Body of pancreas (tissue), 4 donors: ENCODE measurements at regions not wholly inside any gene's neighbourhood (a gene's known extent, or its start where the extent isn't known, plus 50 kb on each side); places are given as distances from the start of the nearest gene placed in this dataset.

ENCODE experiments used
- CTCF ChIP-seq, 7 experiments: fragments of 450-650 bp in 4 of 7; fragments of 200-600 bp in 3 of 7; sonication (generic) in 3 of 7; IDR thresholded peaks; one replicate each; pipeline ENCODE4 v1.5.1; 2016 to 2019; ENCODE audit warnings: antibody characterized with exemption in 7 of 7
- POLR2A ChIP-seq, 3 donors: fragments of 450-650 bp; IDR thresholded peaks; one replicate each; pipeline ENCODE4 v1.6.1; 2016; ENCODE audit warnings: antibody characterized with exemption in 3 of 3, mild to moderate bottlenecking in 2 of 3

GRCh38 chr3:69648126-69648525 lies 91.1 kb upstream of the MITF start:
- TF ChIP-seq CTCF (IDR thresholded peaks at IDR 0.05) (no peak), POLR2A (IDR thresholded peaks at IDR 0.05) (no peak)
